ENCODE measurements at regions not wholly inside any gene's neighbourhood (a gene's known extent, or its start where the extent isn't known, plus 50 kb on each side); places are given as distances from the start of the nearest gene placed in this dataset.

- no peaks in the 10 kb centered on the region for H3K4me1 ChIP-seq (ENCODE audit: control insufficient read depth, insufficient read depth, low read length)
- no peak overlapping the region for H3K9ac ChIP-seq (ENCODE audit: low read depth, low read length)
- H3K27me3 ChIP-seq (ENCODE audit: control insufficient read depth, insufficient read depth, low read length), result no peaks in the 10 kb centered on the region
- no peak overlapping the region for H3K4me3 ChIP-seq (ENCODE audit: low read depth, low read length)
- no peaks in the 10 kb centered on the region for H3K9me3 ChIP-seq (ENCODE audit: control insufficient read depth, insufficient read depth, low read length)
- H3K36me3 ChIP-seq (ENCODE audit: control insufficient read depth, insufficient read depth, low read length), result no peaks in the 10 kb centered on the region
Measured at GRCh38 chr4:3648195-3648594, 116.0 kb upstream of the LRPAP1 start.

DNA sequence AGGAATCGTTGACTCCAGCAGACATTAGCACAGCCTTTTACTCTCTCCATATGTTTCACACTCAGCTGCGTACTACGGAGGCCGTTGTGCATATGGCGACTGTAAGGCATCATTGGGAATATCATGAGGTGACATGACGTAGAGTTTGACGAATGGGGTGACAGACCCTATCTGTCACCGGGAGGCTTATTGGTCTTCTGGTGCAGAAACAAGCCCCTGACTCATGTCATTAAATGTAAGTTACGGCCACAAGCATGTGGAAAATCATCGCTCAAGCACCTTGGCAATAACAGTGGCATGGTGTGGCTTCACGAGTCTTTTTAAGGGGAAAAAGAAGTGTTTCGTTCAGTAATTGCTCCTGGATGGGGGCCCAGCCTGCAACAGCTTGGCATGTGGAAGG is 115.2 kb upstream of the LRPAP1 start:
- Histone ChIP-seq H3K9me3 (ENCODE audit: control insufficient read depth, insufficient read depth, low read length) (no peaks in the 10 kb centered on the region), H3K4me1 (ENCODE audit: control insufficient read depth, insufficient read depth, low read length) (no peaks in the 10 kb centered on the region), H3K9ac (ENCODE audit: low read depth, low read length) (no peak overlapping the region), H3K27me3 (ENCODE audit: control insufficient read depth, insufficient read depth, low read length) (no peaks in the 10 kb centered on the region), H3K36me3 (ENCODE audit: control insufficient read depth, insufficient read depth, low read length) (no peaks in the 10 kb centered on the region), H3K4me3 (ENCODE audit: low read depth, low read length) (no peak overlapping the region)

GRCh38 chr4:3645711-3646679 is 113.8 kb upstream of the LRPAP1 start:
- no peaks in the 10 kb centered on the region for H3K4me1 ChIP-seq (ENCODE audit: control insufficient read depth, insufficient read depth, low read length)
- no peaks in the 10 kb centered on the region for H3K27me3 ChIP-seq (ENCODE audit: control insufficient read depth, insufficient read depth, low read length)
- no peak overlapping the region for H3K9ac ChIP-seq (ENCODE audit: low read depth, low read length)
- H3K9me3 ChIP-seq (ENCODE audit: control insufficient read depth, insufficient read depth, low read length), result no peaks in the 10 kb centered on the region
- H3K4me3 ChIP-seq (ENCODE audit: low read depth, low read length), result no peak overlapping the region
- H3K36me3 ChIP-seq (ENCODE audit: control insufficient read depth, insufficient read depth, low read length), result no peaks in the 10 kb centered on the region

GRCh38 chr4:3644849-3645627 is 112.8 kb upstream of the LRPAP1 start:
- H3K9ac ChIP-seq (ENCODE audit: low read depth, low read length), result no peak overlapping the region
- H3K4me1 ChIP-seq (ENCODE audit: control insufficient read depth, insufficient read depth, low read length), result no peaks in the 10 kb centered on the region
- no peak overlapping the region for H3K4me3 ChIP-seq (ENCODE audit: low read depth, low read length)
- no peaks in the 10 kb centered on the region for H3K27me3 ChIP-seq (ENCODE audit: control insufficient read depth, insufficient read depth, low read length)
- H3K36me3 ChIP-seq (ENCODE audit: control insufficient read depth, insufficient read depth, low read length), result no peaks in the 10 kb centered on the region
- no peaks in the 10 kb centered on the region for H3K9me3 ChIP-seq (ENCODE audit: control insufficient read depth, insufficient read depth, low read length)

DNA sequence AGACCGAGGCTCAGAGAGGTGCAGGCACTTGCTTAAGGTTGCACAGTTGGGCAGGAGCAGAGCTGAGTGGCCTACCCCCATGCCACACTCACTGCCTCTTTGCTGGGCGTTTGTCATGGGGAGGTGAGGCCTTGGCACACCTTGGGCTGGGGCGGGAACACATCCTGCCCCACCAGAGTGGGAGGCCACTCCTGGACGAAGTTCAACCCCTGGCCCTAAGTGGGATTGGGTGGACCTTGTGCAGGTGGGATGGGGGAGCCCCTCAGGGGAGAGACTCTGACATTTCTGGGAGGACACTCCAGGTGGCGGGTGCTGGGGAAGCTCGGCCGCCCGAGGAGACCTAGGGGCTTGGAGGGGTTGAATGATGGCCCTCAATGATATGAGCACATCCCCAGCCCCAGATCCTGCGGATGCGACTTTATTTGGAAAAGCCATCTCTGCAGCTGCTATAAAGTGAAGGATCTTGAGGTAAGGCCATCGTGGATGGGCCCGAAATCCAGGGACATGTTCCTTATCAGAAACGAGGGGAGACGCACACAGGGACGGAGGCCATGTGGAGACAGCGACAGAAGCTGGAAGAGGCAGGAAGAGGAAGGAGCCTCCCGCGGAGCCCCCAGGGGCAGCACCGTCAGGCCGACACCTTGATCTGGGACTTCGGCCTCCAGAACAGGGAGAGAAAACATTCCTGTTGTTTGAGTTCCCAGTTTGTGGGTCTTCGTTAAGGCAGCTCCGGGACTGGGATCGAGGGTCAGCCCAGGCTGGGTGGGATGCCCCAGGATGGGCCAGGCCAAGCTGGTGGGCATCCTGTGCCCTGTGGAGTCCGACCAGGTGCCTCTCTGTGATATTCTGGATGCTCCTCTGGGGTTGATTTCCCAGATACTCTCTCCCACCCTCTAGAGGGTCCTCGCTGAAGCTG is 111.6 kb upstream of the LRPAP1 start:
- Histone ChIP-seq H3K36me3 (ENCODE audit: control insufficient read depth, insufficient read depth, low read length) (no peaks in the 10 kb centered on the region), H3K4me1 (ENCODE audit: control insufficient read depth, insufficient read depth, low read length) (no peaks in the 10 kb centered on the region), H3K9ac (ENCODE audit: low read depth, low read length) (no peak overlapping the region), H3K4me3 (ENCODE audit: low read depth, low read length) (no peak overlapping the region), H3K9me3 (ENCODE audit: control insufficient read depth, insufficient read depth, low read length) (no peaks in the 10 kb centered on the region), H3K27me3 (ENCODE audit: control insufficient read depth, insufficient read depth, low read length) (no peaks in the 10 kb centered on the region)

DNA sequence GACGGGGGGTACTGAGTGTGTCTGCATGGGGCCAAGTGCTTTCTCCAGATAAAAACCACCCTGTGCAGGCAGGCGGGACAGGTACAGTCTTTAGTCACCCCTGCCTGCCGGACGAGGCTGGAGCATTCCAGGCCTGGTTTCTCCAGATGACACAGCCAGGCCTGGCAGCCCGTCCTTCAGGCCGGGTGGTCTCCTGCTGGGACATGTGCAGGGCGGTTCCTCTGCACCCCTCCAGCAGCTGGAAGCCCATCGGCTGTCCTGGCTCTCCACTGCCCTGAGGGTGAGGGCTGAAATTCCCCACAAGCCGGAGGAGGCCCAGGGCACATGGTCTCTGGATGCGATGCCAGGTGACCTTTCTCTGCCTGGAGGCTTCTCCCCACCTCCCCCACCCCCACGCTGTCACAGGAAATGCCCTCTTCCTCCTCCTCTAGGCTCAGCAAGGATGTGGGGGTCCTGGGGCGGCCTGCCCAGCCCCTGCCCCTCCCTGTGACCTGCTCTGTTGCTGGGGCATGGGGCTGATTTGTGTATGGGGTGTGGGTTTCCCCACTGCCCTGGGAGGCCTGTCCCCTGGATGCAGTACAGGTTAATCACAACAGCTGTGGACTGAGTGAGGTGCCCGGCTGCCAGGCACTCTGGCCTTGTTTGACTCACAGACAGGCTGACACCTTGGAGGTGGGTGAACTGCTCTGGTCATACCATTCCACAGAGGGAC is 110.7 kb upstream of the LRPAP1 start:
- Histone ChIP-seq H3K9ac (ENCODE audit: low read depth, low read length) (no peak overlapping the region), H3K4me3 (ENCODE audit: low read depth, low read length) (no peak overlapping the region), H3K27me3 (ENCODE audit: control insufficient read depth, insufficient read depth, low read length) (no peaks in the 10 kb centered on the region), H3K4me1 (ENCODE audit: control insufficient read depth, insufficient read depth, low read length) (no peaks in the 10 kb centered on the region), H3K36me3 (ENCODE audit: control insufficient read depth, insufficient read depth, low read length) (no peaks in the 10 kb centered on the region), H3K9me3 (ENCODE audit: control insufficient read depth, insufficient read depth, low read length) (no peaks in the 10 kb centered on the region)

GRCh38 chr4:3642056-3642630 is 109.9 kb upstream of the LRPAP1 start:
- no peaks in the 10 kb centered on the region for H3K4me1 ChIP-seq (ENCODE audit: control insufficient read depth, insufficient read depth, low read length)
- H3K9me3 ChIP-seq (ENCODE audit: control insufficient read depth, insufficient read depth, low read length), result peaks cover 2% of the 10 kb centered on the region
- H3K4me3 ChIP-seq (ENCODE audit: low read depth, low read length), result no peak overlapping the region
- H3K27me3 ChIP-seq (ENCODE audit: control insufficient read depth, insufficient read depth, low read length), result no peaks in the 10 kb centered on the region
- no peaks in the 10 kb centered on the region for H3K36me3 ChIP-seq (ENCODE audit: control insufficient read depth, insufficient read depth, low read length)
- H3K9ac ChIP-seq (ENCODE audit: low read depth, low read length), result no peak overlapping the region

- no peak overlapping the region for H3K9ac ChIP-seq (ENCODE audit: low read depth, low read length)
- no peaks in the 10 kb centered on the region for H3K27me3 ChIP-seq (ENCODE audit: control insufficient read depth, insufficient read depth, low read length)
- H3K4me1 ChIP-seq (ENCODE audit: control insufficient read depth, insufficient read depth, low read length), result no peaks in the 10 kb centered on the region
- H3K36me3 ChIP-seq (ENCODE audit: control insufficient read depth, insufficient read depth, low read length), result no peaks in the 10 kb centered on the region
- H3K9me3 ChIP-seq (ENCODE audit: control insufficient read depth, insufficient read depth, low read length), result peaks cover 4% of the 10 kb centered on the region
- no peak overlapping the region for H3K4me3 ChIP-seq (ENCODE audit: low read depth, low read length)
Measured at GRCh38 chr4:3641501-3641900, 109.3 kb upstream of the LRPAP1 start.

DNA sequence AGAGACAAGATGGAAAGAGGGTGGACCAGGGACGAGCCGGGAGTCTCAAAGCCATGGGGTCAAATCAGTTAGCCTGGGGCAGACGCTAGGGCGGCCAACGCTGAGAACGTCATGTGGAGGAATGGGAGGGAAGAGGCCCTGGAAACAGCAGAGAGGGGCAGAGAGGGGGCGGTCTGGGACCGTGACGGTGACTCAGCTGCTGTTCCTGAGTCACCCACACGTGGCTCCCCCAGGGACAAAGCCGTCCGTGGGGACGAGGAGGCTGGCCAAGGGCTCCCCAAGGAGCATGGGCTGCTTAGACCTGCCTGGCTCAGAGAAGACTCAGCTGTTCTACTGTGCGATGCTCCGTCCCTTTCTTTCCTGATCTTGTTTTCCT is 108.4 kb upstream of the LRPAP1 start:
- H3K9ac ChIP-seq (ENCODE audit: low read depth, low read length), result no peak overlapping the region
- peaks cover 4% of the 10 kb centered on the region for H3K9me3 ChIP-seq (ENCODE audit: control insufficient read depth, insufficient read depth, low read length)
- no peaks in the 10 kb centered on the region for H3K36me3 ChIP-seq (ENCODE audit: control insufficient read depth, insufficient read depth, low read length)
- H3K27me3 ChIP-seq (ENCODE audit: control insufficient read depth, insufficient read depth, low read length), result no peaks in the 10 kb centered on the region
- H3K4me1 ChIP-seq (ENCODE audit: control insufficient read depth, insufficient read depth, low read length), result no peaks in the 10 kb centered on the region
- H3K4me3 ChIP-seq (ENCODE audit: low read depth, low read length), result no peak overlapping the region

DNA sequence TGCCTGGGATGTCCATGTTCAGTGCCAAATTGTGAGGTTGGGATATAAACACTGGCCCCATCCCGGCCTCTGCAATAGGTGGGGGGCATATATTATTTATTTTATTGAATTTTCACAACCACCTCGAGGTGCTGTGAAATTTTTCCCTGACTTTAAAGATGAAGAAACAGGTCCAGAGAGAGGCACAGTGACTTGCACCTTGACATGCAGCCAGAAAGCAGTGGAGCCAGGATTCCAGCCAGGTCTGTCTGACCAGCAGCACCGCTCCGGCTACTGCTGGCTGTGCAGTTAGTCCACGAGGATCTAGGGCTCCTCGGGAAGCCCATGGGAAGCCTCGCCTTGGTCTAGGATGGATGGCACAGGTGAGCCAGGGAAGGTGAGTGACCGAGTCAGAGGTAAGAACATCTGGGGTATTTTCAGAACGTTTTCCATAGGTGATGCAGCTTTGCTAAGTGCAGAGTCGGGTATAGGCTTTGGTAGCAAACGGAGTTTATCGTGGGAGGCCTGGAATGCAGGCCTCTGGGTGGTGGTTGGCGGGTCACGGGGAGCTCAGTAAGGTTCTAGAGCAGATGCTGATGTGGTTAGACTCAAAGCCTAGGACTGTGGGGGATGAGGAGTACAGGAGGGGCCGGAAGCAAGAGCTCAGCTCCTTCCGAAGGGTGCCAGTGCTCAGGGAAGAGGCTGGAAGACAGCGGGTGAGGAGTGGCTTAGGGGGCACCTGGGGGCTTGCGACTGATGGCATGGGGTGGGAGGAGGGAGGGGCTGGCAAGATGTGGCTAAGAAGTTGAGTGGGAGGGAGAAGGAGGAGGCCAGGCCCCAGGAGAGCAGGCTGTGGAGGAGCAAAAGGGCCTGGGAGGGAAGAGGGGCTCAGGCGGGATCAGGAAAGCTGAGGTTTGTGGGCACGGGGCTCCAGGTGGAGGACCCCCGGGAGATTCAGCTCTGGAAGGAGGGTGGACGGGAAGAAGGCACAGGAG is 107.7 kb upstream of the LRPAP1 start:
- no peaks in the 10 kb centered on the region for H3K27me3 ChIP-seq (ENCODE audit: control insufficient read depth, insufficient read depth, low read length)
- no peak overlapping the region for H3K4me3 ChIP-seq (ENCODE audit: low read depth, low read length)

More for the DNA sequence above, 107.7 kb upstream of the LRPAP1 start:
- Histone ChIP-seq H3K4me1 (ENCODE audit: control insufficient read depth, insufficient read depth, low read length) (no peaks in the 10 kb centered on the region), H3K36me3 (ENCODE audit: control insufficient read depth, insufficient read depth, low read length) (no peaks in the 10 kb centered on the region), H3K9ac (ENCODE audit: low read depth, low read length) (no peak overlapping the region), H3K9me3 (ENCODE audit: control insufficient read depth, insufficient read depth, low read length) (peaks cover 4% of the 10 kb centered on the region)
